ENCODE measurements at regions not wholly inside any gene's neighbourhood (a gene's known extent, or its start where the extent isn't known, plus 50 kb on each side); places are given as distances from the start of the nearest gene placed in this dataset.

- H3K9me3 Mint-ChIP-seq (ENCODE audit: unreplicated experiment), result peaks cover 3% of the 10 kb centered on the region
- H3K27ac Mint-ChIP-seq (ENCODE audit: unreplicated experiment), result no peak overlapping the region
- no peaks in the 10 kb centered on the region for H3K27me3 Mint-ChIP-seq (ENCODE audit: unreplicated experiment)
- TF ChIP-seq CTCF (IDR thresholded peaks at IDR 0.05), result no peak
- H3K4me1 Mint-ChIP-seq (ENCODE audit: unreplicated experiment), result no peaks in the 10 kb centered on the region
- no peak for DNase-seq (ENCODE audit: extremely low spot score, unreplicated experiment)
- no peaks in the 10 kb centered on the region for H3K36me3 Mint-ChIP-seq (ENCODE audit: unreplicated experiment)
- no peak overlapping the region for H3K4me3 Mint-ChIP-seq (ENCODE audit: unreplicated experiment)
Measured at GRCh38 chr13:63901630-63902029, 2486.0 kb upstream of the PCDH20 start.

GRCh38 chr13:63900406-63900805 lies 2484.8 kb upstream of the PCDH20 start:
- no peaks in the 10 kb centered on the region for H3K36me3 Mint-ChIP-seq (ENCODE audit: unreplicated experiment)
- no peak overlapping the region for H3K27ac Mint-ChIP-seq (ENCODE audit: unreplicated experiment)
- TF ChIP-seq CTCF (IDR thresholded peaks at IDR 0.05), result no peak
- no peaks in the 10 kb centered on the region for H3K4me1 Mint-ChIP-seq (ENCODE audit: unreplicated experiment)
- peaks cover 3% of the 10 kb centered on the region for H3K9me3 Mint-ChIP-seq (ENCODE audit: unreplicated experiment)
- H3K4me3 Mint-ChIP-seq (ENCODE audit: unreplicated experiment), result no peak overlapping the region
- DNase-seq (ENCODE audit: extremely low spot score, unreplicated experiment), result no peak
- no peaks in the 10 kb centered on the region for H3K27me3 Mint-ChIP-seq (ENCODE audit: unreplicated experiment)

- no peaks in the 10 kb centered on the region for H3K36me3 Mint-ChIP-seq (ENCODE audit: unreplicated experiment)
- H3K27me3 Mint-ChIP-seq (ENCODE audit: unreplicated experiment), result no peaks in the 10 kb centered on the region
- no peaks in the 10 kb centered on the region for H3K4me1 Mint-ChIP-seq (ENCODE audit: unreplicated experiment)
- no peak overlapping the region for H3K27ac Mint-ChIP-seq (ENCODE audit: unreplicated experiment)
- DNase-seq (ENCODE audit: extremely low spot score, unreplicated experiment), result no peak
- no peaks in the 10 kb centered on the region for H3K9me3 Mint-ChIP-seq (ENCODE audit: unreplicated experiment)
- no peak for TF ChIP-seq CTCF (IDR thresholded peaks at IDR 0.05)
- H3K4me3 Mint-ChIP-seq (ENCODE audit: unreplicated experiment), result no peak overlapping the region
Measured at GRCh38 chr13:63896321-63896720, 2480.7 kb upstream of the PCDH20 start.

- Mint-ChIP-seq H3K4me3 (ENCODE audit: unreplicated experiment) (no peak overlapping the region), H3K27ac (ENCODE audit: unreplicated experiment) (no peak overlapping the region), H3K9me3 (ENCODE audit: unreplicated experiment) (no peaks in the 10 kb centered on the region), H3K4me1 (ENCODE audit: unreplicated experiment) (peaks cover 3% of the 10 kb centered on the region), H3K27me3 (ENCODE audit: unreplicated experiment) (no peaks in the 10 kb centered on the region), H3K36me3 (ENCODE audit: unreplicated experiment) (no peaks in the 10 kb centered on the region)
- no peak for TF ChIP-seq CTCF (IDR thresholded peaks at IDR 0.05)
- DNase-seq (ENCODE audit: extremely low spot score, unreplicated experiment), result no peak
Measured at GRCh38 chr13:63882052-63882451, 2466.4 kb upstream of the PCDH20 start.

- no peaks in the 10 kb centered on the region for H3K36me3 Mint-ChIP-seq (ENCODE audit: unreplicated experiment)
- no peak overlapping the region for H3K27ac Mint-ChIP-seq (ENCODE audit: unreplicated experiment)
- DNase-seq (ENCODE audit: extremely low spot score, unreplicated experiment), result no peak
- H3K9me3 Mint-ChIP-seq (ENCODE audit: unreplicated experiment), result no peaks in the 10 kb centered on the region
- no peaks in the 10 kb centered on the region for H3K27me3 Mint-ChIP-seq (ENCODE audit: unreplicated experiment)
- H3K4me1 Mint-ChIP-seq (ENCODE audit: unreplicated experiment), result peaks cover 3% of the 10 kb centered on the region
- no peak for TF ChIP-seq CTCF (IDR thresholded peaks at IDR 0.05)
- H3K4me3 Mint-ChIP-seq (ENCODE audit: unreplicated experiment), result no peak overlapping the region
Measured at GRCh38 chr13:63880705-63881104, 2465.1 kb upstream of the PCDH20 start.
